Caki2 (cell line): ENCODE measurements at regions not wholly inside any gene's neighbourhood (a gene's known extent, or its start where the extent isn't known, plus 50 kb on each side); places are given as distances from the start of the nearest gene placed in this dataset.

Experiments
- DNase-seq: peaks from one replicate; pipeline ENCODE4 v3.0.0-alpha.2; 2015; ENCODE audit warnings: low read depth
- in situ Hi-C: cut with HindIII; loops from 2 replicates; pipeline ENCODE4 v1.10.0; 2016; ENCODE audit warnings: low sequenced_read_pairs, low pct_unique_long_range_greater_than_20kb, mixed read lengths

GRCh38 chr20:18987781-18988360, 174.3 kb downstream of the SCP2D1 start:
- DNase-seq: no peak
- in situ Hi-C loops: no loop called here

DNA sequence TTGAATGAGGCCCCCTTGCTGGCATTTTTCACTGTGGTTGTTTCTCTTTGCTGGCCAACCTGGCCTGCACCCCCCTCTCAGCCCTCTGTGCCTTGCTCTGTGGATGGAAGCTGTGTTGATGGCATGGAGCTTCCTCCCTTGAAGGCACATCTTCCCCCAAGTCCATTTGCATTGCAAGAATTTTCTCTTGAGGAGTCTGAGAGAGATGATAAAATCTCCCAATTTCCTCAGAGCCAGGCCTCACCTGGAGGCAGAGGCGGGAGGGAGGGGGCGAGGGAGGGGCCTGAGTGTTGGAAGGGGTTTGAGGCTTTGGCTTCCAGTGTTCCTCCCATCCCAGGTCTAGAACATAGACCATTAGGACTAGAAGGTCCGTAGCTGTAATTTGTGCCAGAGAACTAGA, 175.1 kb downstream of the SCP2D1 start:
- no peak for DNase-seq
- in situ Hi-C loops: no loop called here

DNA sequence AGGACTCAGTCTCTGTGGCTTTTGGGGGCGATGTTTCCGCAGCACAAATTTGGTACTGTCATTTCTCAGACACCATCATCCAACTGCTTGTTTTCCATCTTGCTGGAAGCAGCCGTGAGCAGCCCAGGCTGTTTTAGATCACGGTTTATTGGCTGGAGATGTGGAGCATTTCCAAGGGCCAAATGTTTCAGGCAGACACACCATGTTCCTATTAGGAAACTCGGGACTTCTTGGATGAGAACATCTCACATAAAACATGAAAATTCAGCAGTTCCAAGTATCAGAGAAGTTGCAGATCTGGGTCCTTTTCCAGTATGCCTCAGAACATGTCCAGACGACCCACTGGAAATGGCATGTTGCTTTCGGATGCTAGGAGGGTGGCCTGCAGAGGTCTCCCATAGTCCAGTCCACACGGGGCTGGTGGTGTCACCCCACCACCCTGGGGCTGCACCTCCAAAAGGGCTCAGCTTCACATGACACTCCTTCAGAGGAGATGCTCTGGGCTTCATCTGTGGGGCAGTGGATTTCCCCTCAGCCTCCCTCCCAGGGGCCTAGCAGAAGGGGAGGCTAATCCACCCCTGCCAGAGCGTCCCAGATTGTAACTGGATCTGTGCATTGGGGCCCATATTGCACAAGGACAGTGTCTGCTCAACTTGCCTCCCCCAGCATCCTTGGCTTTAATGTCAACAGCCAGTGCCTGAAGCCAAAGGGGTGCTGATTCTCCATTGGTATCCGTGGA, 176.3 kb downstream of the SCP2D1 start:
- in situ Hi-C loops: no loop called here

DNA sequence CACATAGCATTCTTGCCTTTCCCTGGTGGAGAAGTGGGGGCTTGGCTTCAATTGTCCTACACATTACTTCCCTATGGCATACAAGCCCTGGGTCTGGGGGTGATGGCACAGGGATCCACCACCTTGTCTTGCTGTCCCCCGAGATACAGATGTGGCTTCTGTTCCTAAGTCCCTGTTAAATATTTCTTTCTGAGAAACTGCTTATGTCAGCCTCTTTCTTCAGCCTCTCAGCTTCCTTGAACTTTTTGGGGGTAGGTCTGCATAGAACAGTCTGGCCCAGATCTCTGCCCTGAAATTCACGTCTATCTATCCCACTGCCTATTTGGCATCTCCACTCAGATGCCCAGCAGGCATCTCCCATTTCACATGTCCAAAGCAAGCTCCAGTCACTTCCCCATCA, 177.4 kb downstream of the SCP2D1 start:
- no peak for DNase-seq
- in situ Hi-C loops: no loop called here

More for the DNA sequence above, 176.3 kb downstream of the SCP2D1 start:
- DNase-seq: no peak

GRCh38 chr20:18992418-18992817, 178.8 kb downstream of the SCP2D1 start:
- in situ Hi-C loops: no loop called here
- DNase-seq: peak; percentile 49

DNA sequence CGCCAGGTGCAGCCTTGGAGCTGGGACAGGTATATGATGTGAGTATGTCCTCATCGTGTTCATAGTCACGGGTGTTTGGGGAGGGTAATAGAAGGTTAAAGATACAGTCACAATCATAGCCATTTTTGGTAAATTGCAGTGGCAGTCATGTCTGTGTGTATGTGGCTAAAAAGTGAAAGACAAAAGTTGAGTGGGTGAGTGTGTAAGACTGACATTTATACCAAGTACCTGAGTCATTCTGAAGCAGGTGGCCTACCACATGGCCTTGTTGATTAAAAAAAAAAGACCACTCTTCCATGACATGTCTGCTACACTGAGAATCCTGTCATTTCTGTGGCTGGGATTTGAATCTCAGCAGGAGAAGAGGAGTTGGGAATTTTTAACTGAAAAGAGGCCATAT, 181.9 kb downstream of the SCP2D1 start:
- in situ Hi-C loops: no loop called here
- DNase-seq: no peak

- no peak for DNase-seq
Observed at GRCh38 chr20:18999086-18999485, 185.5 kb downstream of the SCP2D1 start.

GRCh38 chr20:19000078-19000477, 186.5 kb downstream of the SCP2D1 start:
- in situ Hi-C loops: no loop called here
- no peak for DNase-seq

More at GRCh38 chr20:18999086-18999485, 185.5 kb downstream of the SCP2D1 start:
- in situ Hi-C loops: no loop called here

DNA sequence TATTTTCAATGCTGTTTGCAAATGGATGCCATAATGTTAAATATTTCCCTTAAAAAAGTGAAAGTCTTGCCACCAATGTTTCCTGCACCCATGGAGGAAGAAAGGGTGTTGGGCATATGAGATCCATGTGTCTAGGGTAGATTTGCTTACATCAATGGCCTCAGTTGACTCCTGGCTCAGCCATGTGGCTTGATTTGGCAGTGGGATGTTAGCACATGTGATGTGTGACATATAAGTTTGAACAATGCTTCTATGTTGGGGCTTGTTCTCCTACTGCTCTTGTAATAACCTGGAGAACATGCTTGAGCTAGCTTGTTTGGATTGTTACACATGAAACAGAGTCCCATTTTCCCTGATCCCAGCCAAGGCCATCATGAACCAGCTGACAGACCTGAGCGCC, 187.6 kb downstream of the SCP2D1 start:
- in situ Hi-C loops: no loop called here

DNA sequence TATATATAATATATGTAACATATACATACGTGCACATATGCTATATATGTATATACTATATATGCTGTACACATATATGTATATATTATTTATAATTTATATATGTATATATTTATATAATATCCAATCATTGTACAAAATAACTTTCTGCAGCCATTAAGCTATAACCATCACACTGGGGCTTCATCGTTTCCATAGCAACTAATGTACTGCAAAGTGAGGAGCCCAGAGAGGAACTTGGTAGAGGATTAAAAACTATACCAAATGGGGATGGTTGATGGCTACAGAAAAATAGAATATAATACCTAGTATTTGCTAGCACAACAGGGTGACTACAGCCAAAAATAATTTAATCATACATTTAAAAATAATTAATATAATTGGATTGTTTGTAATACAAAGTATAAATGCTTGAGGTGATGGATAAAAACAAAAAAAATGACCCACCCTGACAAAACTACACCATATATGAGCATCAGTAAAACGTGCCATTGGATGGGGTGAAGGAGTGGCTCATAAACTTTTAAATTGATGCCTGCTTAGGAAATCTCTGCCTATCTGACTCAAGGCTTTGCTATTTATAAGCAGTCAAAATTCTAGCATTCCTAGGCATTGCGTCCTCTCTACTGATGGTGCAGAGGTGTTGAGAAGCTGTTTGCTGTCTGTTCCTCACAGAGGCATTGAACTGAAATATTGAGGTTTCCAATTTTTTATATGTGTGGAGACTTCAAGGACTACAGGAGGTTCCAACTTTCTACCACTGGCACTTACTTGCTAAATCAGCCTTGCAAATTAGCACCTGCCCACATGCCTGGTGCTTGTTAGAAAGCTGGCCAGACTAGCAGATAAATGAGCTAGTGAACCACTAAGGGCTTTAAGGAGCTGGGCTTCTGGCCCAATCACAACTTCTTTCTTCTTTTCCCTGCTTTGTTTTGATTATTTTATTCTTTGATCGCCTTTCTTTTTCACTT, 190.1 kb downstream of the SCP2D1 start:
- no peak for DNase-seq
- in situ Hi-C loops: no loop called here

More for the DNA sequence above, 187.6 kb downstream of the SCP2D1 start:
- no peak for DNase-seq

- DNase-seq: no peak
- in situ Hi-C loops: no loop called here
Observed at GRCh38 chr20:19004975-19005374, 191.4 kb downstream of the SCP2D1 start.

DNA sequence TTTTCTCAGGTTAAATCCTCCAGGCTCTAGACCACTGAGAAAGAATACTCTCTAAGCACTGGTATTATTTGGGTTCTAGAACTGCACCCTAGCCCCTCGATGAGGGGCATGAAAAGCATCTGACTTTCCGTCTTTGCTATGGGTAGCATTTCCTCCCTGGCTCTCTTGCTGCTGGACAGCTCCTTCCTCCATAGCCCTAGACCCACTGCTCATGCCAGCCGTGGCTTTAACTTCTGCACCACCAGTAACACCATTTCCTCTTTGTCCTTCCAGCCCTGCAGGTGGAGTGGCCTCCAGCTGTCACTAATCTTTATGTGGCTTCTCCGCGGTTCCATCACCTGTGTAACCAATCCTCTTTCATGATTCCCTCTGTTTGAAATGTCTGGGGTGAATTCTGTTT, 194.9 kb downstream of the SCP2D1 start:
- in situ Hi-C loops: no loop called here
- DNase-seq: no peak

DNA sequence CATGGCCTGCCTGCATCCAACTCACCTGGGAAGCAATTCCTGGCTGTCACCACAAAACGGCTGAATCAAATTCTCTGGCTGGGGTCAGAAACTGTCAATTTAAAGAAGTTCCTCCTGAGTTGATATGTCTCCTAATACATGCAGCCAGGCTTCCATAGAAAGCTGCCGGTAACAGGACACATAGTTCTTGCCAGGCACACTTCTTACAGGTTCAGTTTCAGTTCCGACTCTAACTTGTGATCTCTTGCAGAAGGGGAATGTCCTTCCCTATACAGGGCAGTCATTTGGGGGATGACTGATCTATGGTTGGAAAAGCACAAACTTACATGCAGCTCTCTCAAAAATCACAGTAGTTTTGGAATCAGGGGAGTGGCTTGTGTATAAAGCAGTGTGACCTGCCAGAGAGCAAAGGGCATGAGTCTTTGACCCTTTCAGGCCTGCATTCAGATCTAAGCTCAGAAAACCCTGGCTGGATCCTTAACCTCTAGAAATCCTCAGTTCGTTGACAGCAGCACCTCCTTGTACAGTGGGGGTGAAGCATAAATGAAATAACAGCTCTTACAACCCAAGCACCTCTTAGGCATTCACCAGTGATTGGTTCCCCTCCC, 195.6 kb downstream of the SCP2D1 start:
- no peak for DNase-seq
- in situ Hi-C loops: no loop called here

DNA sequence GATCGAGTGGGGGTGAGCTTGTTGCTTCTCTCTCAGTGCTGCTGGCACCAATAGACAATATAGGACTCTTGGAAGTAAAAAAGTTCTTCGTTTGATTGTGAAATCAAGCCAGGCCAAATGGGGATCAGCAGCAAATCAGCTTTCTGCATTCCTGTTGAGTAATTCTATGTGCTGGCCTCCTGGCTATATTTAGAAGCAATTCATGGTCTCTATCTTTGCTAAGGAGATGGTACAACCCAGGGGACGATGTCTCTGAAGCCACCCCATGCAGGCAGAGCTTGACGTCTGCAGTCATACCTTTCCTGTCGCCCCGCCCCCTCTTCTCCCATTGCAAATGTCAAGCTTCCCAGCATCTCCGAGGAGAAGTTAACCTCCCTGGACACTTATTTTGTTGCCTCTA, 199.1 kb downstream of the SCP2D1 start:
- DNase-seq: no peak
- in situ Hi-C loops: no loop called here

DNA sequence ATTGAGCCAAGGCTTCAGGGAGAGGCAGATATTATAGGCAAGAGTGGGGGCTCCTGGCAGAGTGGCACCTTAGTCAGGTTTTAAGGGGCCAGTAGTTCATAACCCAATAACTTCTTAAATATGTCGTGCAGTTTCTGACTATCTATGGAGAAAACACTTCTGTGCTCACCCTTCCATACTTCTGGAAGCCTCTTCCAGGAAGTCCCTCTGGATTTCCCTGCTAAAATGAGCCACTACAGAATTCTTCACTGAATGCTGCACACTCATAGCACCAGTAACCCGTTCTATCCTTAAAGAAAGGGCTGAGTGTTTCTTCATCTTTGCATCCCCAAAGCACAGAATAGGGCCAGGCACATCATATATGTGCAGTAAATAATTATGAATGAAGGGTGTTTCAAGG, 198.5 kb upstream of the SLC24A3 start:
- DNase-seq: no peak
- in situ Hi-C loops: no loop called here

- in situ Hi-C loops: no loop called here
- DNase-seq: no peak
Observed at GRCh38 chr20:19015351-19016139, 196.9 kb upstream of the SLC24A3 start.

DNA sequence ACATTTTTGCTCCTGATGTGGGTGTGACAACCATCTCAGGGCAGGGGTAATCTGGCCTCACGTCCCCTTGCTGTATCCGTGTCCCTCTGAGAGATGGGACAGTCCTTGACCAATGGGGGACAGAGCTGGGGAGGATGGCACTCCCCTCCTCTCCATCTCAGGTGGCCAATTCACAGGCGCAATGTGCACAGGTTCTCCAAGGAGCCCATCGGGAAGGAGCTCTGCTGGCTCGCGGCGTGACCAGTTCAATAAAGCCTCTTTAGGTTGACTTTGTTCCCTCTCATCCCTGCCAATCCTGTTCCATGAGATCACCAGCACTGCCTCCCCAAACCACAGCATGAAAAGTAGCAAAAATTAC, 196.3 kb upstream of the SLC24A3 start:
- DNase-seq: no peak
- in situ Hi-C loops: no loop called here

DNA sequence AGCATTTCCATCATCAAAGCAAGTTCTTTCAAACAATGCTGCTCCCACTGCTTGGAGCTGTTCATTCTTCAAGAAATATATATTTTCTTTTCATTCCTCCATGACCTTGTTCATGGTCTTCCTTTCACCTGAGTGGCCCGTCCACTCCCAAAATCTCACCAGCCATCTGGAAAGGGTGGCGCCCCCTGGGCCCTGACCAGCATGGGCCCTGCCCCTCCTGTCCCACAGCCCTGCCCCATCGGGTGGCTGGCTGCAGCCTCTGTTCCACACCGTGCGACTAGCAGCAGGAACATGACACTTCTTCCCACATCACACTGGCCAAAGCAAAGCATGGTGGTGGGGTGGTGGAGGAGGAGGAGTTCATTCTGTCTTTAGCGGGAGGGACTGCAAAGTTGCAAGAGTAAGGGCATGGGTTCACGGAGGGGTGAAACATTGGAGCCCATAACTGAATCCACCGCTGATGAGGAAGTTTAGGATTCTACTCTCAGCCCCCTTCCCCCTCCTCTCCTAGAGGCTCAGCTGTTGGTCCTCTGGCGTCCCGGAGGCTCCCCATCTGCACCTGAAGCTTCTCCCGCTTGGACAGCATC, 195.2 kb upstream of the SLC24A3 start:
- in situ Hi-C loops: no loop called here
- no peak for DNase-seq
